ENCODE measurements at regions not wholly inside any gene's neighbourhood (a gene's known extent, or its start where the extent isn't known, plus 50 kb on each side); places are given as distances from the start of the nearest gene placed in this dataset.

DNA sequence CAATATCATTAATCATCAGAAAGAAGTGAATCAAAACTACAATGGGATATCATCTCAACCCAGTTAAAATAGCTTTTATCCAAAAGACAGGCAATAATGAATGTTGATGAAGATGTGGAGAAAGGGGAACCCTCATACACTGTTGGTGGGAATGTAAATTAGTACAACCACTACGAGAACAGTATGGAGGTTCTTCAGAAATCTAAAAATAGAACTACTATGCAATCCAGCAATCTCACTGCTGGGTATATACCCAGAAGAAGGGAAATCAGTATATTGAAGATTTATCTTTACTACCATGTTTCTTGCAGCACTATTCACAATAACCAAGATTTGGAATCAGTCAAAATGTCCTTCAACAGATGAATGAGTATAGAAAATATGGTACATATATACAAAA is 189.8 kb downstream of the HHIPL2 start:
- no peak for DNase-seq

GRCh38 chr1:222357252-222357651 is 190.7 kb downstream of the HHIPL2 start:
- no peak for DNase-seq

DNA sequence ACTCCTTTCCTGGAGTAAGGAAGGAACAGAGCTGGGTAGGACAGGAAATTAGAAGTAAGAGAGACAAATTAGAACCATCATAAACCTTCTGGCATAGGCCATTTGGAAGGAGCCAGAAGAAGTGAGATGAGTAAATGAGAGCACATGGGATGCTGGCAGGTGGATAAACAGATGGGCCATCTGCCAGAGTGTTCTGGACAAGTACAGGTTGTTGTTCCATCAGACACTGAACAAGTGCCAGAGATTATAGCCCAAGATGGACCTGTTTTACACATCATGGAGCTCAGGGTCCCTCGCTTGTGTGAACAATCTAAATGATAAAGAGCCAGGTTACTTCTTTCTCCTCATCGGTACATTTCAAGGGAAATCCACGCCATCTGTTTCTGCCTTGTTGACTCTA is 200.3 kb downstream of the HHIPL2 start:
- DNase-seq: no peak

- no peak for DNase-seq
Observed at GRCh38 chr1:222346955-222347354, 200.9 kb downstream of the HHIPL2 start.

DNA sequence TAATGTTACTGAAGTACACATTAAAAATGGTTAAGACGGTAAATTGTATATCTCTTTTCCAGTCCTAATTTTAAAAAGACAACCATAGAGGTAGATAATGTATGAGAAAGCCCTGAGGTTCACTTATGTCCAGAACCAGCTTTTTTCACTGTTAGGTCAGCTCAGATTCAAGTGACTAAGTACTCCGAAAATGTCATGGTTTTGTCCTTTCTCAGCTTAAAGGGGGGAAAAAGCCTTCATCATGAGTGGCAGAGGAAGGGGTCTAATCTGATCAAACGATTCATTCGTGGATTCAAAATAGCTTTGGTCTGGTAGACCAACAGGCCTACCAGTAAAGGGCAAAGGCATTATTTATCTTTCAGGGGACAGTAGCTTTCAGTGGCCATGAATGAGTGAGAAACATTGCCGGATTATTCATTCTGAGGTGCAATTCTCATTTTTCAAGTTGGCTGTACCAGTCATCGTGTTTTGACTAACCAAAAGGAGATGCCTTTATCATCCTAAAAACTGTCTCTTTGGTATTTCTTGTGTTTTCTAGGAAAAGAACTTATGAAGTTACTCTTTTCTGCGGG is 208.4 kb downstream of the HHIPL2 start:
- no peak for DNase-seq

DNA sequence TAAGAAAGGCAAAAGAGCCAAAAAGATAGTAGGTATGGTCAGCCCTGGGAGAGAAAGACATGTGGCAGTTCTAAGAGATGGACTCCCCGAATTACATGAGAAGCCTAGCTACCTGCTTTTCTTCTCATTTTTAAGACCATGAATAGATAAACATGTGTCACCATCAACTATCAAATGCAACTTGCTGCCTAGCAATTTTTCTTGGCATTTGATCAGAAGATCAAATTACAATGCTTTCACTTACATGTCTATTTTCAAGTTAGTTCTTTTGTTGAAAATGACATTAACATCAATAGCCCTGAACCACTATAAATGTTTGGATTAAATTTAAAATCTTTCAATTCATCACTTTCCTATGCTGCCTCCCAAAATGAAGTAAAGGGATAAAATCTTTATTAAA is 212.3 kb downstream of the HHIPL2 start:
- DNase-seq: no peak

DNA sequence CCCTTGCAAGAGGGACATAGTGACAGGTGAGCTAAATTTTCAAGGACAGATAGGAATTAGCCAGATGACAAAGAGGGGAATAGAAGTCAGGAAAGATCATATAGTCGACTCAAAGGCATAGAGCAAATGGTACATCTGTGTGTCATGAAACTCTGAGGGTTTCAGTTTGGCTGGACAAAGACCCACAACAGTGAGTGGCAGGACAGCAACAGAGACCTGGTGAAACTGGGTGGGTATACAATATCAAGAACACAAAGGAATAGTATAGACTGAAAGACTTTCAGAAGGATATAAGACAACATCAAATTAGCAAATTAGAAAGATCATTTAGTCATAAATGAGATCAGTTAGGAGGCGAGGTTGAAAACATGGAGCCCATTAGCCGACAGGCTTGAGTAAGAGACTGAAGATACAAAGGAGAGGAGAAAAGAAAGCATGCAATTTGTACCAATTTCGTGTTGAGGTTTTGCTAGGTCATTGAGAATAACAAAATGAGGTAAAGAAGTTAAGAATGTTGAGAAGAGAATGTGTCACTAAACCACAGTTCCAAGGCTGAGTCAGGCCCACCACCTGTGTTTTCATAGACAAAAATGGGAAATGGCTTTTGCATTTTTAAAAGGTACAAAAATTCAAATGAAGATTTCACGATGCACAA is 213.8 kb downstream of the HHIPL2 start:
- peak in 1 of 3 donors; percentile 12 for DNase-seq

- DNase-seq: peak in 1 of 3 donors; percentile 9
Observed at GRCh38 chr1:222331765-222332164, 216.1 kb downstream of the HHIPL2 start.

DNA sequence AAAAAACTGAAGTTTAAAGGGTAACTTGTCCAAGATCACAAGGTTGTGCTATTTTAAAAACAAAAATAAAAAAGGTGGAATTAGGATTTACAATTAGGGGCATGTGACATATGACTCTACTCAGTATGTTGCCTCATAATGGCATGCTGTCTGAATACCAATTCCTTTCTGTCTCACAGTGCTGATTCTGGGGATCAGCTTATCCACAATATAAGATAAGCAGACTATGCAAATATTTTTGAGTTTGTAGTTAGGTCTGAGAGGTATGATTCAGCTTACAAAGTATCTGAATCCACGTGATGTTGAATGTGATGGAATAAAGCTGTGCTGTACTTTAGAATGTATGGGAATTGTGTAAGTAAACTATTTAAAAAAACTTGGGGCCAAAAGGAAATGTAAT is 216.6 kb downstream of the HHIPL2 start:
- peak in 1 of 3 donors; percentile 4 for DNase-seq

DNA sequence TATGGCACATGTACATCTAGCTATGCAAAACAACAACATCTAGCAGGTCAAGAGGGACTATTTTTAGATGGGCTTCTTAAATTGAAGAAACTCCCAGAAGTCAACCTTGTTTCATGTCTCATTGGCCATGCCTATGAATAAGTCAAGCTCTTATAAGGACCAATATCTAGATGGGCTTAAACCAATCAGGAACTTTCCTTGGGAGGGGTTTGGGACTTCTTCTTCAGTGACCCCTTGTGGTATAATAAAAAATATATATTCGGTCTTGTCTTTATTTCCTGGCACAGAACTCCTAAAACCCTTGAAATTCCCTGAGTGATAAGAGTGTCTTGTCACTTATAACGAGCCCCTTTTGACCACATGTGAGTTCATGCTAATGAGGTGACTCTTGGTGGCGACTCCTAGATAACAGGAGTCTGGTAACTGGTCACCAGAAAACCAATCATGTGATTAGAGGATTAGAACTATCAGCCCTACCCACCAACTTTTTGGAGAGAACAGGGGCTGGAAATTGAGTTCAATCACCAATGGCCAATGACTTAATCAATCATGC is 218.3 kb downstream of the HHIPL2 start:
- DNase-seq: no peak

GRCh38 chr1:222326710-222327036 is 221.2 kb downstream of the HHIPL2 start:
- peak in 1 of 3 donors; percentile 0 for DNase-seq

GRCh38 chr1:222326006-222326709 is 221.7 kb downstream of the HHIPL2 start:
- peak in 1 of 3 donors; percentile 13 for DNase-seq

GRCh38 chr1:222325506-222325905 is 222.4 kb downstream of the HHIPL2 start:
- DNase-seq: no peak

- DNase-seq: peak; percentile 25 to 34 (median 26)
Observed at GRCh38 chr1:222314839-222315238, 233.1 kb downstream of the HHIPL2 start.

- peak in 1 of 3 donors; percentile 15 for DNase-seq
Observed at GRCh38 chr1:222310836-222311235, 237.1 kb downstream of the HHIPL2 start.

DNA sequence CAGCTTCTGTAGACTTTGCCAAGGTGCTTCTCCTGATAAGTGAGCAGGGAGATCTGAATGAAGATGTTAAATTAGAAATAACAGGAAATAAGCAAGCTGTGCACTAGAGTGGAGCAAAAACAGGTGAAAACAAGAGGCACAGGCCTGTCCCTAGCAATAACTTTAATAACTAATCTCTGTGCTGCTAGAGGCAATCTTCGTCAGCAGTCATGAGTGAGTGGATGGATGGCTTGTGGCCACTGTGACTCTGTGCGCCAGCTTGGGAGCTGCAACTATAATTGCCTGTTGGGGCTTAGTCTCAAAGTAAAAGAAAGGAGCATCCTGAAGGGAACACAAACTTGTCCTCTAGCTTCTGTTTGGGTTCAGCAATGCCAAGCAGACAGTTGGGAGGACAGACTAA is 240.3 kb downstream of the HHIPL2 start:
- DNase-seq: no peak

DNA sequence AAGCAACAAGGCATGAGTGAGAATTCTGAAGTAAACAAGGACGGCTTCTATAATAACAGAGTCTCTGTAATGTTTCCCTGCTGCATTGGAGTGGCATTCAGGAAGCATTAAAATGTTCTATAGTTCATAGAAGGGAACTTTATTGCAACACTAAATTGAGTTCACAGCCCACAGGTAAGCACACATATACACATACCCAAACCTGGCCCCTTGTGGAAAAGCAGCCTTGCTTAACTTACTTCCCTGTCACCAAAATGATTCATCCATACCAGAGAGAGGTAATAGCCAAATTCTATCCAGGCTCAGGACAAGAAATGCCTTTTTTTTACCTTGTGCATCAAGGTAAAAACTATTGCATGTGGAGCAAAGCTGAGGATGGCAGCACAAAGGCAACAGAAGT is 241.4 kb downstream of the HHIPL2 start:
- DNase-seq: no peak

- DNase-seq: no peak
Observed at GRCh38 chr1:222306011-222306410, 241.9 kb downstream of the HHIPL2 start.

- no peak for DNase-seq
Observed at GRCh38 chr1:222301652-222302051, 246.3 kb downstream of the HHIPL2 start.

- DNase-seq: peak in 2 of 3 donors; percentile 6 to 12
Observed at GRCh38 chr1:222299524-222299923, 248.4 kb downstream of the HHIPL2 start.

DNA sequence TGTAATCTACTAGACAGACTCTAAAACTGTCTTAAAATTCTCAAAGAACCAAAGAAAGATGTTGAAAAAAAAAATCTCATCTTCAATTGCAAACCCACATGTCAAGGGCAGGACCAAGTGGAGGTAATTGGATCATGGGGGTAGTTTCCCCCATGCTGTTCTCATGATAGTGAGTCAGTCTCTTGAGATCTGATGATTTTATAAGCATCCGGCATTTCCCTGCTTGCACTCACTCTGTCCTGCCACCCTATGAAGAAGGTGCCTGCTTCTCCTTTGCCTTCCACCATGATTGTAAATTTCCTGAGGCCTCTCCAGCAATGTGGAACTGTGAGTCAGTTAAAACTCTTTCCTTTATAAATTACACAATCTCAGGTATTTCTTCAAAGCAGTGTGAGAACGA is 257.0 kb downstream of the HHIPL2 start:
- DNase-seq: peak; percentile 58 to 73 (median 60)

- DNase-seq: peak; percentile 71 to 78 (median 77)
Observed at GRCh38 chr1:222288053-222288452, 259.9 kb downstream of the HHIPL2 start.

- DNase-seq: no peak
Observed at GRCh38 chr1:222286011-222286410, 261.9 kb downstream of the HHIPL2 start.

DNA sequence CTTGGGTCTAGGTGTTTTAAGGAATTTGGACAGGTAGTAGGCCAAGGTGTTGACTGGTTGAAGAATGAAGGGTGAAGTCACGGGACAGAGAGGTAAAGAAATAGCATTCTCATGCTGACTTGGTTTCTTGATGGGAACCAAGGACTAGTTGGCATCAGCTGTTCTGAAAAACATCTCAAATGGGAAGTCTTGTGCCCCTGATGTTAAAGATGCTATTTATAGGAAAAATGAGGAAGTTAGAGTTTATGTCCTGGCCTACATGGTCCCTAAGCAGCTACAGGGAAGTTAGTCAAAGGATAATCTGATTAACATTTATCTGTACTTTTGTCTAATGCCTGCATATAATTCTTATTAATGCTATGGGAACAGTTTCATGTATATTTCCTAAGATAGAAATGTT is 262.4 kb downstream of the HHIPL2 start:
- DNase-seq: peak; percentile 32 to 63 (median 53)

Measured in suppressor macrophage treated with lipopolysaccharide for 1 hour (primary cell).